Tibial nerve (tissue), 4 donors: ENCODE measurements at regions not wholly inside any gene's neighbourhood (a gene's known extent, or its start where the extent isn't known, plus 50 kb on each side); places are given as distances from the start of the nearest gene placed in this dataset.

ENCODE experiments used
- DNase-seq, 2 donors: peaks; one replicate each; pipeline ENCODE4 v3.0.0-alpha.2; 2019; ENCODE audit warnings: low spot score in 2 of 2
- H3K27ac ChIP-seq, 4 donors: fragments of 200-600 bp; sonication (generic) in 3 of 4; one replicate each; pipeline ENCODE4 v1.5.1; 2017 to 2019; ENCODE audit warnings: mild to moderate bottlenecking in 1 of 4
- H3K27me3 ChIP-seq, 2 donors: fragments of 200-600 bp; sonication (generic) in 1 of 2; one replicate each; pipeline versions ENCODE4 v1.5.1 to v1.6.0; 2017 to 2019
- H3K36me3 ChIP-seq, 3 donors: fragments of 200-600 bp; sonication (generic); one replicate each; pipeline ENCODE4 v1.5.1; 2018 to 2019
- H3K4me1 ChIP-seq, 4 donors: fragments of 200-600 bp; sonication (generic) in 3 of 4; one replicate each; pipeline ENCODE4 v1.5.1; 2017 to 2019
- H3K4me3 ChIP-seq, 4 donors: fragments of 200-600 bp; sonication (generic) in 3 of 4; one replicate each; pipeline ENCODE4 v1.5.1; 2017 to 2019; ENCODE audit warnings: mild to moderate bottlenecking in 1 of 4, moderate library complexity in 1 of 4
- H3K9me3 ChIP-seq, 4 donors: fragments of 200-600 bp; sonication (generic) in 3 of 4; one replicate each; pipeline ENCODE4 v1.5.1; 2017 to 2019
- CTCF ChIP-seq, 5 experiments: fragments of 200-600 bp in 3 of 5; fragments of 450-650 bp in 2 of 5; sonication (generic) in 3 of 5; IDR thresholded peaks; one replicate each; pipeline ENCODE4 v1.5.1; 2016 to 2019; ENCODE audit warnings: antibody characterized with exemption in 5 of 5, mild to moderate bottlenecking in 3 of 5, moderate library complexity in 2 of 5
- EP300 ChIP-seq, 2 donors: sonication (generic); formaldehyde crosslinking; IDR thresholded peaks; one replicate each; pipeline ENCODE4 v1.6.1; 2017; ENCODE audit warnings: antibody characterized with exemption in 2 of 2, mild to moderate bottlenecking in 1 of 2
- POLR2A ChIP-seq, 2 donors: fragments of 450-650 bp; IDR thresholded peaks; one replicate each; pipeline ENCODE4 v1.6.1; 2017; ENCODE audit warnings: antibody characterized with exemption in 2 of 2, mild to moderate bottlenecking in 2 of 2, moderate library complexity in 2 of 2
- WGBS, 2 donors: methylation state at CpG; one replicate each; pipeline ENCODE4 v1.1.5; 2018; 5-methylcytosine and 5-hydroxymethylcytosine counted together

- no peaks in the 10 kb centered on the region for H3K27me3 ChIP-seq
- 76 to 79% methylated on average over 5 of the region's 5 CpGs for WGBS, 2 donors
- H3K4me3 ChIP-seq: no peak overlapping the region
- no peak for DNase-seq
- TF ChIP-seq EP300 (IDR thresholded peaks at IDR 0.05) (no peak), POLR2A (IDR thresholded peaks at IDR 0.05) (no peak)
- H3K9me3 ChIP-seq: no peaks in the 10 kb centered on the region
- H3K4me1 ChIP-seq: peaks cover 0 to 8% (median 0%) of the 10 kb centered on the region in 4 donors
- no peak overlapping the region for H3K27ac ChIP-seq
- H3K36me3 ChIP-seq: no peaks in the 10 kb centered on the region
Measured at GRCh38 chr12:115206801-115207200, 522.8 kb upstream of the TBX3 start.

- Histone ChIP-seq H3K27ac (no peak overlapping the region), H3K4me3 (no peak overlapping the region), H3K27me3 (no peaks in the 10 kb centered on the region), H3K9me3 (no peaks in the 10 kb centered on the region), H3K4me1 (peaks cover 0 to 8% (median 0%) of the 10 kb centered on the region in 4 donors), H3K36me3 (no peaks in the 10 kb centered on the region)
- TF ChIP-seq EP300 (IDR thresholded peaks at IDR 0.05): no peak
- TF ChIP-seq POLR2A (IDR thresholded peaks at IDR 0.05): no peak
- TF ChIP-seq CTCF (IDR thresholded peaks at IDR 0.05): no peak
- WGBS, 2 donors: 63 to 68% methylated on average over 5 to 6 of the region's 6 CpGs
- DNase-seq: no peak
Measured at GRCh38 chr12:115205755-115206308, 521.9 kb upstream of the TBX3 start.

- no peaks in the 10 kb centered on the region for H3K9me3 ChIP-seq
- H3K4me3 ChIP-seq: no peak overlapping the region
- H3K4me1 ChIP-seq: peaks cover 0 to 8% (median 0%) of the 10 kb centered on the region in 4 donors
- no peak for DNase-seq
- TF ChIP-seq EP300 (IDR thresholded peaks at IDR 0.05) (no peak), CTCF (IDR thresholded peaks at IDR 0.05) (no peak), POLR2A (IDR thresholded peaks at IDR 0.05) (no peak)
- no peaks in the 10 kb centered on the region for H3K36me3 ChIP-seq
- WGBS, 2 donors: 78 to 79% methylated on average over 10 of the region's 10 CpGs
- H3K27me3 ChIP-seq: no peaks in the 10 kb centered on the region
- H3K27ac ChIP-seq: no peak overlapping the region
Measured at GRCh38 chr12:115204957-115205754, 521.2 kb upstream of the TBX3 start.

DNA sequence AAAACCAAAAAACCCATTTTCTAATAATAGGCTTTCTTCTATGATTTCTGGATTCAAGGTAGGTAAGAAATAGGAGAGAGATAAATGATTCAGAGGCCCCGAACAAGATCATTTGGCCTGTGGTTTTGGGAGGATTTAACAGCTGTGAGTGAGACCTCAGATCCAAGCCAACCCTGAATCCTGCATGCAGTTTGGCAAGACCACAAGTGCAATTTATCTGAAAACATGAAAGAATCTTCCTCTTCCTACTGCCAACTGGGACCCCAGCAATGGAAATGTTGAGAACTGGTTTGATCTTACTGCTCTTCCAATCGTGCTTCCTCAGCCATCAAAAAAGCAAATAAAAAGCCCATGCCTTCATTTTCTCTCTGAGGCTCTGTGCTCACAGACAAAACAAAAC, 519.7 kb upstream of the TBX3 start:
- no peak for TF ChIP-seq POLR2A (IDR thresholded peaks at IDR 0.05)
- no peak for TF ChIP-seq EP300 (IDR thresholded peaks at IDR 0.05)
- TF ChIP-seq CTCF (IDR thresholded peaks at IDR 0.05): no peak
- H3K27ac ChIP-seq: no peak overlapping the region
- no peaks in the 10 kb centered on the region for H3K9me3 ChIP-seq
- no peaks in the 10 kb centered on the region for H3K27me3 ChIP-seq
- no peak overlapping the region for H3K4me3 ChIP-seq
- H3K36me3 ChIP-seq: no peaks in the 10 kb centered on the region
- 49 to 54% methylated on average over 2 of the region's 2 CpGs for WGBS, 2 donors
- no peak for DNase-seq
- H3K4me1 ChIP-seq: peaks cover 0 to 8% (median 0%) of the 10 kb centered on the region in 4 donors

DNA sequence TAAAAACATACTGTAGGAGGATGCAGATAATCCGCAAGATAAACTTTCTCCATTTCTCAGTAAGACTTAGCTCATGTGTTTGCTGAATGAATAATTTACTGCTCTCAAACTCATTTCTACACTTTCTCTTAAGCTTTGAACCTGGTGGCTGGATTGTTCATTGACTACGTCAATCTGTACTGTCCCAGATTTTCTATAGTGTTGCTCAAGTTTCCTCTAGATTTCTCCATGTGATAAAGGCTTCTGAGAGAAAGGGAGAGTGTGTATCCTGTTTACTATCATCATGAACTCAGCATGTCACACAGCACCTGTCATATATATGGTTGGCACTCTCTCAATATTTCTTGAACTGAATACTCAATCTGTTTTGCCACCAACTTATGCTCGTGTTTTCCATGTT, 518.0 kb upstream of the TBX3 start:
- TF ChIP-seq EP300 (IDR thresholded peaks at IDR 0.05) (no peak), CTCF (IDR thresholded peaks at IDR 0.05) (no peak), POLR2A (IDR thresholded peaks at IDR 0.05) (no peak)
- Histone ChIP-seq H3K36me3 (no peaks in the 10 kb centered on the region), H3K9me3 (no peaks in the 10 kb centered on the region), H3K4me1 (peaks cover 0 to 8% (median 0%) of the 10 kb centered on the region in 4 donors), H3K27ac (no peak overlapping the region), H3K27me3 (no peaks in the 10 kb centered on the region), H3K4me3 (no peak overlapping the region)
- WGBS, 2 donors: 85 to 86% methylated on average over 3 of the region's 3 CpGs
- DNase-seq: no peak
